GM12878 (cell line): ENCODE measurements at regions not wholly inside any gene's neighbourhood (a gene's known extent, or its start where the extent isn't known, plus 50 kb on each side); places are given as distances from the start of the nearest gene placed in this dataset.

Source experiments
- ATAC-seq: fragments of 200-7000 bp; cut with Tn5 transposase; 3 replicates; pipeline ENCODE4 v1.9.1; 2020; ENCODE audit warnings: mild to moderate bottlenecking, moderate library complexity
- BruUV-seq: library from RNA; stranded (reverse); fragments of 400-500 nt; replicated peaks from 2 replicates; lab custom pipeline; 2021; lab: Mats Ljungman, UMichigan
- CTCF ChIA-PET: fragments of 300-600 bp; sonication (Branson Sonifier 250); formaldehyde crosslinking; extraction: SDS; loops from one replicate; lab custom pipeline; 2021; ENCODE audit warnings: inconsistent platforms; lab: Yijun Ruan, JAX
- POLR2A ChIA-PET: fragments of 350-600 bp; formaldehyde crosslinking; extraction: SDS; loops from one replicate; lab custom pipeline; 2021; ENCODE audit warnings: inconsistent platforms; lab: Charles Lee
- RAD21 ChIA-PET: fragments of 300-600 bp; sonication (Branson Sonifier 250); formaldehyde crosslinking; loops from one replicate; lab custom pipeline; 2023; ENCODE audit warnings: antibody characterized with exemption; ENCODE audit not compliant: unreplicated experiment; lab: Charles Lee
- SMC1A ChIA-PET: fragments of 300-600 bp; sonication (Branson Sonifier 250); formaldehyde crosslinking; loops from one replicate; lab custom pipeline; 2023; ENCODE audit not compliant: unreplicated experiment, uncharacterized antibody; lab: Charles Lee
- DNase-seq: peaks from one replicate; pipeline ENCODE4 v3.0.0-alpha.2; 2011; ENCODE audit warnings: low read depth, low spot score
- FAIRE-seq: peaks from 3 replicates; lab custom pipeline; 2011; peaks lifted over from hg19 to GRCh38; lab: Jason Lieb, UNC
- H2AFZ ChIP-seq: 2 replicates; pipeline ENCODE4 v1.6.0; 2011; ENCODE audit warnings: low read depth, low read length, control low read depth; ENCODE audit not compliant: control insufficient read depth
- H3K27ac ChIP-seq: 2 replicates; pipeline ENCODE4 v1.5.1; 2011; ENCODE audit warnings: control low read depth; ENCODE audit not compliant: control insufficient read depth, insufficient read depth
- H3K27me3 ChIP-seq, 2 experiments: replicated peaks in 1 of 2; 2 replicates each; pipeline versions ENCODE4 v1.6.0 to v1.6.1; 2011; ENCODE audit warnings: low read length in 1 of 2; ENCODE audit not compliant: control insufficient read depth in 2 of 2, insufficient read depth in 2 of 2
- H3K36me3 ChIP-seq, 2 experiments: 2 replicates each; pipeline ENCODE4 v1.5.1; 2011; ENCODE audit warnings: low read length in 1 of 2; ENCODE audit not compliant: control insufficient read depth in 2 of 2, insufficient read depth in 2 of 2
- H3K4me1 ChIP-seq: 2 replicates; pipeline ENCODE4 v1.6.1; 2011; ENCODE audit warnings: mild to moderate bottlenecking, low read length, moderate library complexity, mixed read lengths; ENCODE audit not compliant: control insufficient read depth, insufficient read depth
- H3K4me2 ChIP-seq: 2 replicates; pipeline ENCODE4 v1.6.0; 2011; ENCODE audit warnings: control low read depth; ENCODE audit not compliant: control insufficient read depth, insufficient read depth
- H3K4me3 ChIP-seq: fragments of 200-600 bp; sonication (generic); 2 replicates; pipeline ENCODE4 v1.5.1; 2016
- H3K79me2 ChIP-seq: 2 replicates; pipeline ENCODE4 v1.6.0; 2011; ENCODE audit warnings: low read length; ENCODE audit not compliant: control insufficient read depth, insufficient read depth
- H3K9ac ChIP-seq: 2 replicates; pipeline ENCODE4 v1.8.0; 2011; ENCODE audit warnings: low read length, control low read depth, mixed read lengths; ENCODE audit not compliant: control insufficient read depth, insufficient read depth
- H3K9me3 ChIP-seq: replicated peaks from 3 replicates; pipeline ENCODE4 v1.5.1; 2011; ENCODE audit warnings: mild to moderate bottlenecking, low read length; ENCODE audit not compliant: control insufficient read depth, insufficient read depth
- H4K20me1 ChIP-seq: 2 replicates; pipeline ENCODE4 v1.6.0; 2011; ENCODE audit not compliant: control insufficient read depth, insufficient read depth
- ASH2L ChIP-seq: fragments of 300-600, 200-600 bp; sonication (generic); IDR thresholded peaks from 2 replicates; pipeline ENCODE4 v1.6.1; 2017; ENCODE audit warnings: low read depth, mild to moderate bottlenecking, borderline replicate concordance
- BACH1 ChIP-seq: fragments of 450-650 bp; IDR thresholded peaks from 2 replicates; pipeline ENCODE4 v1.6.1; 2017; ENCODE audit warnings: mild to moderate bottlenecking, borderline replicate concordance
- CREM ChIP-seq: IDR thresholded peaks from 2 replicates; pipeline ENCODE4 v1.6.1; 2014; ENCODE audit warnings: antibody characterized with exemption, low read depth
- EED ChIP-seq: sonication (generic); IDR thresholded peaks from 2 replicates; pipeline ENCODE4 v1.6.1; 2016; ENCODE audit warnings: antibody characterized with exemption, low read depth
- FOS ChIP-seq: IDR thresholded peaks from 3 replicates; pipeline ENCODE4 v1.6.1; 2011; ENCODE audit warnings: borderline replicate concordance; ENCODE audit not compliant: insufficient read length; ENCODE audit errors: extremely low read depth
- HDAC6 ChIP-seq: fragments of 200-600 bp; sonication (generic); IDR thresholded peaks from one replicate; pipeline ENCODE4 v1.8.0; 2017; ENCODE audit warnings: antibody characterized with exemption; ENCODE audit not compliant: unreplicated experiment
- LARP7 ChIP-seq: fragments of 450-650 bp; IDR thresholded peaks from 2 replicates; pipeline ENCODE4 v1.6.1; 2017; ENCODE audit warnings: mild to moderate bottlenecking
- MEF2A ChIP-seq: IDR thresholded peaks from 2 replicates; pipeline ENCODE4 v1.6.1; 2011; ENCODE audit warnings: low read depth, mild to moderate bottlenecking, low read length, moderate library complexity; ENCODE audit not compliant: insufficient read depth
- MYC ChIP-seq: IDR thresholded peaks from 2 replicates; pipeline ENCODE4 v1.6.1; 2011; ENCODE audit warnings: mild to moderate bottlenecking, low read length, moderate library complexity, inconsistent platforms; ENCODE audit not compliant: insufficient read depth, insufficient replicate concordance, insufficient read length, severe bottlenecking
- PBX3 ChIP-seq: IDR thresholded peaks from 2 replicates; pipeline ENCODE4 v1.6.1; 2011; ENCODE audit warnings: mild to moderate bottlenecking, low read depth, low read length, moderate library complexity; ENCODE audit not compliant: insufficient replicate concordance
- RBBP5 ChIP-seq: fragments of 200-600 bp; sonication (generic); conservative IDR thresholded peaks from 2 replicates; pipeline ENCODE4 v1.6.1; 2016
- SP1 ChIP-seq: IDR thresholded peaks from one replicate; pipeline ENCODE4 v1.6.1; 2011; ENCODE audit warnings: low read depth, low read length
- STAT1 ChIP-seq: fragments of 450-650 bp; conservative IDR thresholded peaks from 2 replicates; pipeline ENCODE4 v1.6.1; 2014; ENCODE audit warnings: antibody characterized with exemption, mild to moderate bottlenecking
- TARDBP ChIP-seq: IDR thresholded peaks from 2 replicates; pipeline ENCODE4 v1.6.1; 2016; ENCODE audit warnings: borderline replicate concordance
- ZBTB11 ChIP-seq: fragments of 450-650 bp; formaldehyde crosslinking; IDR thresholded peaks from 2 replicates; pipeline ENCODE4 v1.5.0; 2022; ENCODE audit warnings: mild to moderate bottlenecking, missing genetic modification characterization
- WGBS: methylation state at CpG from one replicate; pipeline ENCODE4 v1.1.6; 2016; ENCODE audit warnings: low lambda C conversion rate; ENCODE audit not compliant: insufficient replicate concordance, insufficient coverage; ENCODE audit errors: missing lambda C conversion rate; 5-methylcytosine and 5-hydroxymethylcytosine counted together
- in situ Hi-C: fragments of 300-500 bp; cut with MboI; formaldehyde crosslinking; loops from 9 replicates; pipeline ENCODE4 v1.14.3; 2018; ENCODE audit warnings: mixed read lengths
- intact Hi-C: fragments of 100-400 bp; cut with micrococcal nuclease; formaldehyde crosslinking; loops from one replicate; pipeline ENCODE4 v1.14.2; 2022; ENCODE audit not compliant: unreplicated experiment

GRCh38 chr13:89393758-89394304, 1722.7 kb downstream of the SLITRK5 start:
- BruUV-seq: no TSS peak
- TF ChIP-seq HDAC6 (no peak), MYC (no peak), MEF2A (no peak), TARDBP (no peak), FOS (no peak)
- ChIA-PET RAD21 (no interaction called here), CTCF (no interaction called here), SMC1A (no interaction called here), POLR2A (no interaction called here)
- Histone ChIP-seq H3K9ac (no peak overlapping the region), H3K27me3 (no peaks in the 10 kb centered on the region), H3K4me2 (no peak overlapping the region), H3K27ac (no peak overlapping the region), H2AFZ (no peak overlapping the region), H4K20me1 (no peaks in the 10 kb centered on the region), H3K4me3 (no peak overlapping the region), H3K36me3 (no peaks in the 10 kb centered on the region), H3K4me1 (no peaks in the 10 kb centered on the region), H3K79me2 (no peaks in the 10 kb centered on the region), H3K9me3 (no peaks in the 10 kb centered on the region)
- in situ Hi-C loops (no loop called here), intact Hi-C loops (no loop called here)
- no peak for FAIRE-seq
- WGBS: 1% methylated on average over 4 of the region's 4 CpGs
- no peak for ATAC-seq
- no peak for DNase-seq

GRCh38 chr13:89401264-89401675, 1730.1 kb downstream of the SLITRK5 start:
- no peaks in the 10 kb centered on the region for H3K9me3 ChIP-seq

More at GRCh38 chr13:89401264-89401675, 1730.1 kb downstream of the SLITRK5 start:
- no peaks in the 10 kb centered on the region for H3K4me1 ChIP-seq
- BruUV-seq: no TSS peak
- RAD21 ChIA-PET: no interaction called here
- intact Hi-C loops: no loop called here
- WGBS: 0% methylated on average over 2 of the region's 2 CpGs
- no peaks in the 10 kb centered on the region for H3K79me2 ChIP-seq
- no peak overlapping the region for H3K27ac ChIP-seq
- H4K20me1 ChIP-seq: no peaks in the 10 kb centered on the region
- no peak overlapping the region for H3K9ac ChIP-seq
- SMC1A ChIA-PET: interaction anchor here (1.0 kb wide), 1 partner anchor 14 kb away, joined by 3 read pairs; no protein-coding TSS in a partner anchor
- POLR2A ChIA-PET: no interaction called here
- CTCF ChIA-PET: no interaction called here
- H3K4me2 ChIP-seq: no peak overlapping the region
- DNase-seq (no peak), FAIRE-seq (no peak), ATAC-seq (no peak)
- H3K4me3 ChIP-seq: no peak overlapping the region
- H3K36me3 ChIP-seq: no peaks in the 10 kb centered on the region
- H3K27me3 ChIP-seq: no peaks in the 10 kb centered on the region
- H2AFZ ChIP-seq: no peak overlapping the region
- TF ChIP-seq ASH2L (no peak), LARP7 (no peak), EED (no peak), PBX3 (no peak), STAT1 (no peak), BACH1 (no peak), SP1 (no peak), CREM (no peak), RBBP5 (no peak), ZBTB11 (CRISPR knock-in tag) (no peak)
- in situ Hi-C loops: no loop called here
